Gastrocnemius medialis (tissue), 4 donors: ENCODE measurements at regions not wholly inside any gene's neighbourhood (a gene's known extent, or its start where the extent isn't known, plus 50 kb on each side); places are given as distances from the start of the nearest gene placed in this dataset.

Experiments used
- ATAC-seq, 2 donors: fragments of 150-250 bp; one replicate each; pipeline ENCODE4 v1.9.1; 2016
- DNase-seq, 2 donors: peaks; one replicate each; pipeline ENCODE4 v3.0.0-alpha.2; 2019
- H3K27ac ChIP-seq, 4 donors: fragments of 200-600 bp; sonication (generic); 1 replicate in 1 of 4; 2 replicates in 3 of 4; pipeline ENCODE4 v1.5.1; 2016 to 2018; ENCODE audit warnings: mild to moderate bottlenecking in 2 of 4, moderate library complexity in 1 of 4
- H3K27me3 ChIP-seq, 3 donors: fragments of 200-600 bp; sonication (generic) in 2 of 3; 1 replicate in 1 of 3; 2 replicates in 2 of 3; pipeline versions ENCODE4 v1.5.1 to v1.6.0; 2016 to 2019; ENCODE audit warnings: mild to moderate bottlenecking in 1 of 3, moderate library complexity in 1 of 3
- H3K36me3 ChIP-seq, 2 donors: fragments of 200-600 bp; sonication (generic) in 1 of 2; one replicate each; pipeline ENCODE4 v1.5.1; 2017 to 2018
- H3K4me1 ChIP-seq, 2 donors: fragments of 200-600 bp; sonication (generic) in 1 of 2; one replicate each; pipeline ENCODE4 v1.5.1; 2016 to 2017; ENCODE audit warnings: mild to moderate bottlenecking in 2 of 2
- H3K4me3 ChIP-seq, 4 donors: fragments of 200-600 bp; sonication (generic) in 3 of 4; 1 replicate in 1 of 4; 2 replicates in 3 of 4; pipeline ENCODE4 v1.5.1; 2016 to 2019; ENCODE audit warnings: mild to moderate bottlenecking in 2 of 4
- H3K9me3 ChIP-seq, 3 donors: fragments of 200-600 bp; sonication (generic) in 2 of 3; 1 replicate in 1 of 3; 2 replicates in 2 of 3; pipeline ENCODE4 v1.5.1; 2016 to 2019
- POLR2A ChIP-seq, 2 donors: fragments of 450-650 bp; IDR thresholded peaks; one replicate each; pipeline ENCODE4 v1.6.1; 2017; ENCODE audit warnings: antibody characterized with exemption in 2 of 2, mild to moderate bottlenecking in 2 of 2, moderate library complexity in 2 of 2
- in situ Hi-C, 4 donors: fragments of 200-750 bp; cut with MboI; loops; one replicate each; pipeline versions ENCODE4 v1.15.0 to v1.8.0; 2017; ENCODE audit warnings: low sequenced_read_pairs in 4 of 4
- intact Hi-C: fragments of 100-400 bp; cut with DNase I; formaldehyde crosslinking; loops from one replicate; pipeline ENCODE4 v1.15.1; 2023; ENCODE audit warnings: low total_unique reads
- TF ChIP-seq, protein P1 (sequence below), 5 experiments: fragments of 450-650 bp in 3 of 5; fragments of 200-600 bp in 2 of 5; sonication (generic) in 2 of 5; IDR thresholded peaks in 4 of 5; conservative IDR thresholded peaks in 1 of 5; 1 replicate in 4 of 5; 2 replicates in 1 of 5; pipeline ENCODE4 v1.5.1; 2016 to 2019; ENCODE audit warnings: antibody characterized with exemption in 5 of 5, mild to moderate bottlenecking in 3 of 5, moderate library complexity in 3 of 5

GRCh38 chr11:119530509-119530908 lies 107.5 kb upstream of the THY1 start:
- H3K4me3 ChIP-seq: no peak overlapping the region
- H3K4me1 ChIP-seq: no peaks in the 10 kb centered on the region
- H3K36me3 ChIP-seq: no peaks in the 10 kb centered on the region
- in situ Hi-C loops: loop anchor here in 2 of 4 donors (5.0 to 10.0 kb wide), 2 partner anchors 46 to 48 kb away; no protein-coding TSS in a partner anchor
- DNase-seq (no peak), ATAC-seq (no peak)
- no peaks in the 10 kb centered on the region for H3K27me3 ChIP-seq
- intact Hi-C loops: no loop called here
- TF ChIP-seq, protein P1, sequence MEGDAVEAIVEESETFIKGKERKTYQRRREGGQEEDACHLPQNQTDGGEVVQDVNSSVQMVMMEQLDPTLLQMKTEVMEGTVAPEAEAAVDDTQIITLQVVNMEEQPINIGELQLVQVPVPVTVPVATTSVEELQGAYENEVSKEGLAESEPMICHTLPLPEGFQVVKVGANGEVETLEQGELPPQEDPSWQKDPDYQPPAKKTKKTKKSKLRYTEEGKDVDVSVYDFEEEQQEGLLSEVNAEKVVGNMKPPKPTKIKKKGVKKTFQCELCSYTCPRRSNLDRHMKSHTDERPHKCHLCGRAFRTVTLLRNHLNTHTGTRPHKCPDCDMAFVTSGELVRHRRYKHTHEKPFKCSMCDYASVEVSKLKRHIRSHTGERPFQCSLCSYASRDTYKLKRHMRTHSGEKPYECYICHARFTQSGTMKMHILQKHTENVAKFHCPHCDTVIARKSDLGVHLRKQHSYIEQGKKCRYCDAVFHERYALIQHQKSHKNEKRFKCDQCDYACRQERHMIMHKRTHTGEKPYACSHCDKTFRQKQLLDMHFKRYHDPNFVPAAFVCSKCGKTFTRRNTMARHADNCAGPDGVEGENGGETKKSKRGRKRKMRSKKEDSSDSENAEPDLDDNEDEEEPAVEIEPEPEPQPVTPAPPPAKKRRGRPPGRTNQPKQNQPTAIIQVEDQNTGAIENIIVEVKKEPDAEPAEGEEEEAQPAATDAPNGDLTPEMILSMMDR (IDR thresholded peaks at IDR 0.05 in 4 of 5, conservative IDR thresholded peaks at IDR 0.05 in 1 of 5): no peak
- TF ChIP-seq POLR2A (IDR thresholded peaks at IDR 0.05): no peak
- H3K27ac ChIP-seq: no peak overlapping the region
- H3K9me3 ChIP-seq: no peaks in the 10 kb centered on the region

DNA sequence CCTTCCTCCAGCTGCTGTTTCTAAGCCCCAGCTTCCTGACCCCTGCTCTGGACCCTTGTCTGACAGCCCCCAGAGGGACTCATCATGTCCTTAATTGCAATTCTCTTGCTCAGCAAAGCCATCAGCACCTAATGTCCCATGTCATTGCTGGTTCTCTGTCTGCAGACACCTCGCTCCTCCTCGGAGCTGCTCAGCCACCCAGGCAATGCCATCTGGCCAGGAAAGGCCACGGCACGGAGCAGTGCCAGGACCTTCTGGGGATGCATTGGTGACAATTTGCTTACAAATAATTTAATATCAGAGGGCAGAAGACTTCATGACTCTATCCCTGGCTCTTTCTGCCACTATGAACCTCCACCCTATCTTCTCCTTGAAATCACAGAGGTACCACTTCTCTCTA lies 107.0 kb upstream of the THY1 start:
- in situ Hi-C loops (loop anchor here in 2 of 4 donors (5.0 to 10.0 kb wide), 2 partner anchors 45 to 48 kb away; no protein-coding TSS in a partner anchor), intact Hi-C loops (no loop called here)
- H3K4me3 ChIP-seq: no peak overlapping the region
- no peak overlapping the region for H3K27ac ChIP-seq
- DNase-seq (no peak), ATAC-seq (no peak)
- H3K9me3 ChIP-seq: no peaks in the 10 kb centered on the region
- TF ChIP-seq POLR2A (IDR thresholded peaks at IDR 0.05): no peak
- TF ChIP-seq, protein P1 (IDR thresholded peaks at IDR 0.05 in 4 of 5, conservative IDR thresholded peaks at IDR 0.05 in 1 of 5): no peak
- H3K27me3 ChIP-seq: no peaks in the 10 kb centered on the region
- H3K36me3 ChIP-seq: no peaks in the 10 kb centered on the region
- no peaks in the 10 kb centered on the region for H3K4me1 ChIP-seq

- intact Hi-C loops: no loop called here
- DNase-seq: no peak
- in situ Hi-C loops: no loop called here
- Histone ChIP-seq H3K27ac (no peak overlapping the region), H3K36me3 (no peaks in the 10 kb centered on the region), H3K4me1 (no peaks in the 10 kb centered on the region), H3K27me3 (no peaks in the 10 kb centered on the region), H3K4me3 (no peak overlapping the region), H3K9me3 (no peaks in the 10 kb centered on the region)
- TF ChIP-seq, protein P1 (IDR thresholded peaks at IDR 0.05 in 4 of 5, conservative IDR thresholded peaks at IDR 0.05 in 1 of 5): no peak
- TF ChIP-seq POLR2A (IDR thresholded peaks at IDR 0.05): no peak
- no peak for ATAC-seq
These were observed 106.3 kb upstream of the THY1 start for GRCh38 chr11:119529063-119529845.

GRCh38 chr11:119525867-119526196 lies 102.9 kb upstream of the THY1 start:
- no peaks in the 10 kb centered on the region for H3K9me3 ChIP-seq
- in situ Hi-C loops: no loop called here
- no peak overlapping the region for H3K4me3 ChIP-seq
- ATAC-seq: no peak
- H3K36me3 ChIP-seq: no peaks in the 10 kb centered on the region
- H3K27me3 ChIP-seq: no peaks in the 10 kb centered on the region
- TF ChIP-seq, protein P1 (IDR thresholded peaks at IDR 0.05 in 4 of 5, conservative IDR thresholded peaks at IDR 0.05 in 1 of 5): no peak
- no peak for TF ChIP-seq POLR2A (IDR thresholded peaks at IDR 0.05)
- no peaks in the 10 kb centered on the region for H3K4me1 ChIP-seq
- intact Hi-C loops: no loop called here
- no peak overlapping the region for H3K27ac ChIP-seq
- DNase-seq: no peak
